Right lobe of liver (tissue), 4 donors: ENCODE measurements at regions not wholly inside any gene's neighbourhood (a gene's known extent, or its start where the extent isn't known, plus 50 kb on each side); places are given as distances from the start of the nearest gene placed in this dataset.

Experiments used
- POLR2A ChIP-seq: fragments of 450-650 bp; IDR thresholded peaks from one replicate; pipeline ENCODE4 v1.6.1; 2017; ENCODE audit warnings: antibody characterized with exemption, mild to moderate bottlenecking
- TF ChIP-seq, protein P1 (sequence below), 4 donors: fragments of 200-600 bp in 3 of 4; fragments of 450-650 bp in 1 of 4; IDR thresholded peaks; one replicate each; pipeline versions ENCODE4 v1.5.1 to v1.8.0; 2016 to 2022; ENCODE audit warnings: antibody characterized with exemption in 4 of 4, mild to moderate bottlenecking in 2 of 4
- donor health status: DM: no; HTN: no; CAD: no.
- donor health status: DM: no; HTN: no; CAD: no.
- donor health status: DM: no; HTN: yes; CAD: no.

DNA sequence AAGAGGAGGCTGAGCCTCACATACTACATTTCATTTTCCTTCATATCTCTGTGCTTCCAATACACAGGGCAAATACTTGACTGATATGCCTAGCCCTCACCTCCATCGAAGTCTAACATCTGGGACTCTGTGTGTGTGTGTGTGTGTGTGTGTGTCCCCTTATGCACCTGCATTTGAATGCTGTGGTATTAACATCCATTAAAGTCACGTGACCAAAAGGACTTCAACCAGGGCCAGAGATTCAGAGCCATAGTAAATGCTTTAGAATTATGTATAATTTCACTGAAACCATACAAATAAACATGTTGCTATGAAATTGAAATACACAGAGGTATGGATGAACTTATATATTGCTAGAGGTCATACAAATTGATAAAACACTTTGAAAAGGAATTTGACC is 165.8 kb upstream of the SEMA6D start:
- no peak for TF ChIP-seq POLR2A
- TF ChIP-seq, protein P1, sequence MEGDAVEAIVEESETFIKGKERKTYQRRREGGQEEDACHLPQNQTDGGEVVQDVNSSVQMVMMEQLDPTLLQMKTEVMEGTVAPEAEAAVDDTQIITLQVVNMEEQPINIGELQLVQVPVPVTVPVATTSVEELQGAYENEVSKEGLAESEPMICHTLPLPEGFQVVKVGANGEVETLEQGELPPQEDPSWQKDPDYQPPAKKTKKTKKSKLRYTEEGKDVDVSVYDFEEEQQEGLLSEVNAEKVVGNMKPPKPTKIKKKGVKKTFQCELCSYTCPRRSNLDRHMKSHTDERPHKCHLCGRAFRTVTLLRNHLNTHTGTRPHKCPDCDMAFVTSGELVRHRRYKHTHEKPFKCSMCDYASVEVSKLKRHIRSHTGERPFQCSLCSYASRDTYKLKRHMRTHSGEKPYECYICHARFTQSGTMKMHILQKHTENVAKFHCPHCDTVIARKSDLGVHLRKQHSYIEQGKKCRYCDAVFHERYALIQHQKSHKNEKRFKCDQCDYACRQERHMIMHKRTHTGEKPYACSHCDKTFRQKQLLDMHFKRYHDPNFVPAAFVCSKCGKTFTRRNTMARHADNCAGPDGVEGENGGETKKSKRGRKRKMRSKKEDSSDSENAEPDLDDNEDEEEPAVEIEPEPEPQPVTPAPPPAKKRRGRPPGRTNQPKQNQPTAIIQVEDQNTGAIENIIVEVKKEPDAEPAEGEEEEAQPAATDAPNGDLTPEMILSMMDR (IDR thresholded peaks at IDR 0.05), result no peak
